Thoracic aorta (tissue), 2 donors: ENCODE measurements at regions not wholly inside any gene's neighbourhood (a gene's known extent, or its start where the extent isn't known, plus 50 kb on each side); places are given as distances from the start of the nearest gene placed in this dataset.

Experiments used
- ATAC-seq: fragments of 150-250 bp; one replicate; pipeline ENCODE4 v1.8.0; 2017; ENCODE audit warnings: low read depth; ENCODE audit not compliant: insufficient number of reproducible peaks, low FRiP score
- DNase-seq: peaks from one replicate; pipeline ENCODE4 v3.0.0-alpha.2; 2020; ENCODE audit warnings: low spot score
- H3K27ac ChIP-seq, 2 donors: fragments of 200-600 bp; sonication (generic); 1 replicate in 1 of 2; 2 replicates in 1 of 2; pipeline ENCODE4 v1.5.1; 2016; ENCODE audit warnings: mild to moderate bottlenecking in 2 of 2, moderate library complexity in 2 of 2
- H3K27me3 ChIP-seq: fragments of 200-600 bp; sonication (generic); replicated peaks from 2 replicates; pipeline ENCODE4 v1.6.0; 2016; ENCODE audit warnings: mild to moderate bottlenecking; ENCODE audit not compliant: insufficient read depth
- H3K36me3 ChIP-seq: fragments of 200-600 bp; sonication (generic); one replicate; pipeline ENCODE4 v1.5.1; 2016
- H3K4me1 ChIP-seq, 2 donors: fragments of 200-600 bp; sonication (generic); 1 replicate in 1 of 2; 2 replicates in 1 of 2; pipeline versions ENCODE4 v1.5.1 to v1.6.0; 2016; ENCODE audit warnings: low read depth in 2 of 2, mild to moderate bottlenecking in 1 of 2; ENCODE audit not compliant: control insufficient read depth in 1 of 2
- H3K4me3 ChIP-seq: fragments of 200-600 bp; sonication (generic); 2 replicates; pipeline ENCODE4 v1.5.1; 2016; ENCODE audit warnings: mild to moderate bottlenecking
- H3K9me3 ChIP-seq: fragments of 200-600 bp; sonication (generic); 2 replicates; pipeline ENCODE4 v1.5.1; 2016
- CTCF ChIP-seq: fragments of 200-600 bp; sonication (generic); IDR thresholded peaks from one replicate; pipeline ENCODE4 v1.5.1; 2019; ENCODE audit warnings: antibody characterized with exemption

DNA sequence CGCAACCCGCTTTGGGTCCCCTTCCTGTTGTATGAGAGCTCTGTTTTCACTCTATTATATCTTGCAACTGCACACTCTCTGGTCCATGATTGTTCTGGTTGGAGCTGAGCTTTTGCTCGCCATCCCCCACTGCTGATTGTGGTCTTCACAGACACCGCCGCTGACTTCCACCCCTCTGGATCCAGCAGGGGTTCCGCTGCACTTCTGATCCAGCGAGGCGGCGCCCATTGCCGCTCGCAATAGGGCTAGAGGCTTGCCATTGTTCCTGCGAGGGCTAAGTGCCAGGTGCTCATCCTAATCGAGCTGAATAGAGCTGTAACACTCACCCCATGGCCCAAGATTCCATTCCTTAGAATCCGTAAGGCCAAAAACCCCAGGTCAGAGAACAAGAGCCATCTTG, 1905.8 kb upstream of the RAG2 start:
- TF ChIP-seq CTCF = no peak
- Histone ChIP-seq H3K27ac (no peak overlapping the region), H3K36me3 (no peaks in the 10 kb centered on the region), H3K27me3 (no peaks in the 10 kb centered on the region), H3K9me3 (no peaks in the 10 kb centered on the region), H3K4me3 (no peak overlapping the region), H3K4me1 (no peaks in the 10 kb centered on the region)
- ATAC-seq (no peak), DNase-seq (no peak)

GRCh38 chr11:38498721-38499120, 1900.7 kb upstream of the RAG2 start:
- DNase-seq (no peak), ATAC-seq (no peak)
- no peak for TF ChIP-seq CTCF
- Histone ChIP-seq H3K4me1 (no peaks in the 10 kb centered on the region), H3K4me3 (no peak overlapping the region), H3K9me3 (no peaks in the 10 kb centered on the region), H3K27ac (no peak overlapping the region), H3K36me3 (no peaks in the 10 kb centered on the region), H3K27me3 (no peaks in the 10 kb centered on the region)

DNA sequence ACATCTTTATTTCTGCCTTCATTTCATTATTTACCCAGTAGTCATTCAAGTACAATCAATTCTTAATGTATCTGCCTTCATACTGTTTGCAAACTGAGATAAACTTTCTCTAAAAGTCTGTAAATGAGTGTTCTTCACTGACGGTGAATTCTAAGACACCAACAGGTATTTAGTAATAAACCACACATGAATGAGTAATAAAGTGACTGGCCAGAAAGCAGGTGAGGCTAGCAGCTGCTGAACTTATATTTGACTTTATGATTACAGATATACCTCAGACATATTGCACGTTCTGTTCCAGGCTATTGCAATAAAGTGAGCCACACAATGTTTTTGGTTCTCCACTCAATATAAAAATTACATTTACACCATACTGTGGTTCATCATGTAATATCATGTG, 1894.0 kb upstream of the RAG2 start:
- DNase-seq (no peak), ATAC-seq (no peak)
- no peaks in the 10 kb centered on the region for H3K36me3 ChIP-seq
- no peak overlapping the region for H3K27ac ChIP-seq
- H3K4me1 ChIP-seq = no peaks in the 10 kb centered on the region
- H3K27me3 ChIP-seq = no peaks in the 10 kb centered on the region
- no peaks in the 10 kb centered on the region for H3K9me3 ChIP-seq
- H3K4me3 ChIP-seq = no peak overlapping the region
- TF ChIP-seq CTCF = no peak

DNA sequence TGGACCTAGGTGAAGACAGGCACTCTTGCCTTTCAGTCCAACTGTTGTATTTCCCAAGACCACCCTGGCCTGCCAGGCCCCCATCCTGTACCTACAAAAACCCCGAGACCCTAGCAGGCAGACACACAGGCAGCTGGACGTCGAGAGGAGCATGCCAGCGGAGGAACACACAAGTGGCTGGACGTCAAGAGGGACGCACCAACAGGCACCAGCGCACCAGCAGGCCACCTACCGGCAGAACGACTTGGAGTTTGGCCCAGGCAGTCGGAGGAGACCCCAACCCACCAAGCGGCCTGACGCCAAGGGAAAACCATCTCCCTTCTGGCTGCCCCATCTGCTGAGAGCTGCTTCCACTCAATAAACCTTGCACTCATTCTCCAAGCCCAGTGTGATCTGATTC, 1883.4 kb upstream of the RAG2 start:
- Histone ChIP-seq H3K4me3 (no peak overlapping the region), H3K9me3 (no peaks in the 10 kb centered on the region), H3K27me3 (no peaks in the 10 kb centered on the region), H3K4me1 (no peaks in the 10 kb centered on the region), H3K36me3 (no peaks in the 10 kb centered on the region), H3K27ac (no peak overlapping the region)
- DNase-seq = no peak
- no peak for TF ChIP-seq CTCF
- ATAC-seq = no peak

DNA sequence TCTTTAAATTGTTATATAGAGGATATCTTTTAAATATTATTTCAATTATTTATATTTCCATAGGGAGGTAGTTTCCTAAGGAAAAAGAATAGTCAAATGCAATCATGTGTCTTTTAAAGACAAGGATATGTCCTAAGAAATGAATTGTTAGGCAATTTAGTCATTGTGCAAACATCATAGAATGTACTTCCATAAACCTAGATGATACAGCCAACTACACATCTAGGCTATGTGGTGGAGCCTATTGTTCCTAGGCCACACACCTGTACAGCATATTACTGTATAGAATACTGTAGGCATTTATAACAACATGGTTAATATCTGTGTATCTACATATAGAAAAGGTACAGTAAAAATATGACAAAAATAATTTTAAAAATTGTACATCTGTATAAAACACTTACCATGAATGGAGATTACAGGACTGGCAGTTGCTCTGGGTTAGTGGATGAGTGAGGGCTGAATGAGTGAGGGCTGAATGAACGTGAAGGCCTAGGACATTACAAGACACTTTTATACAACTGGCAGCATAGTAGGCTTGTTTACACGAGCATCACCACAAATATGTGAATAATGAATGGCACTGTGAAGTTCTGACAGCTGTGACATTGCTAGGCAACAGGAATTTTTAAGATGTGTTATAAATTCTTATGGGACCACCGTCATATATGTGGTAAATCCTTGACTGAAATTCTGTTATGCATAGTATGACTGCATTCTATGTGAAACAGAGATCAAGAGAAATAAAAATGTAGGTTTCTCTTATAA, 1879.0 kb upstream of the RAG2 start:
- DNase-seq = no peak
- no peaks in the 10 kb centered on the region for H3K4me1 ChIP-seq
- H3K27ac ChIP-seq = no peak overlapping the region
- no peaks in the 10 kb centered on the region for H3K36me3 ChIP-seq
- H3K9me3 ChIP-seq = no peaks in the 10 kb centered on the region
- no peaks in the 10 kb centered on the region for H3K27me3 ChIP-seq
- ATAC-seq = no peak
- no peak overlapping the region for H3K4me3 ChIP-seq
- TF ChIP-seq CTCF = no peak
